ENCODE measurements at regions not wholly inside any gene's neighbourhood (a gene's known extent, or its start where the extent isn't known, plus 50 kb on each side); places are given as distances from the start of the nearest gene placed in this dataset.
A peak's percentile ranks its signal among the peaks of the same experiment; 100 is the strongest.
"Not testable (repeated sequence)": the region's sequence is repeated elsewhere in the genome, so short reads cannot be mapped to it uniquely, and the experiment has no call there.

DNA sequence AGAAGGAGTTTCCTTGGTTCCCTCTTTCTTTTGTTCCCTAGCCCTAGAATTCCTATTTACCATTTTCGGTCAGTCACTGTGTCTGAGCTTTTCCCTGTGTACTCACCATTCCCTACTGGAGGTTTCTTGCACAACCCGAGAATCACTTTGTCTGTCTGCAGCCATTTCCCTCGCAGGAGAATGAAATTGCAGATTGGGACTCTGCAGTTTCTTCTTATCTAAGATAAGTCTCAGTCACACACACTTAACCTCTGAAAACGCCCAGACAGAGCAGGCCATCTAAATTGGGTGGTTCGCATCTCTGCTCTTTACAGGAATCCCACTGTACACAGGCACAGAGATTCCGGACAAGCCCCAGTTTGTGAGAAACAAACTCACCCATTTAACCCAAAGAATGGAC lies 58.6 kb upstream of the CNTNAP2 start:
- no peak for DNase-seq (ENCODE audit: low spot score)

DNA sequence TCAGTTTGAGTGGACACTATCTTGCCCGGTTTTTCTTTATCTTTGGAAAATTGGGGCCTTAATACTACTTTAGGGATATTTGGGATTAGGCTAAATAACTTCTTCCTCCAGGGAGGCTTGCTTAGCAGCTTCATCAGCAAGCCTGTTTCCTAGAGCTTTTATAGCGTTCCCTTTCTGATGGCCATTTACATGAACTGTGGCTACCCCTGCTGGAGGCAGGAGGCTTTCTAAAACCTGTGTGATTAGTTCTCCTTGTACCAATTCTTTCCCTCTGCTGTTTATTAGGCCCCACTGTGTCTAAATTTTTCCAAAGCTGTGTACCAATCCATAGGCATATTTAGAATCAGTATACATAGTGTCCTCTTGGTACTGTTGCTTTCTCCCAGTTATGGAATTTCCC lies 61.7 kb upstream of the CNTNAP2 start:
- DNase-seq (ENCODE audit: low spot score), result no peak

DNA sequence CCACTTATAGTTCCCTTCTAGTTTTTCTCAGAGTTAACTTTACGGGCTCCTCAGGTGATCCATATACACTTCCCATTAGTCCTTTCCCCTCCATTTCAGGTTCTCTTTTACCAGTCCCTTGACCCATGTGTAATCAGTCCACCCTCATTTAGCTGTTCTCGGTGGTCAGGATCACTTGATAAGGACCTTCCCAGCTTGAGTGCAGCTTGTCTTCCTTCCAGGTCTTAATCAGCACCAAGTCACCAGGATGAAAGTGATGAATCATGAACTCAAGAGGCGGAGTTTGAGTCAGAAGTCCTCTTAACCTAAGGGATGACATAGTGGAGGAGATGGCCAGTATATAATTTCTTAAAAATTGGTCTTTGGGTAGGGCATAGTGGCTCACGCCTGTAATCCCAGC lies 63.1 kb upstream of the CNTNAP2 start:
- no peak for DNase-seq (ENCODE audit: low spot score)

DNA sequence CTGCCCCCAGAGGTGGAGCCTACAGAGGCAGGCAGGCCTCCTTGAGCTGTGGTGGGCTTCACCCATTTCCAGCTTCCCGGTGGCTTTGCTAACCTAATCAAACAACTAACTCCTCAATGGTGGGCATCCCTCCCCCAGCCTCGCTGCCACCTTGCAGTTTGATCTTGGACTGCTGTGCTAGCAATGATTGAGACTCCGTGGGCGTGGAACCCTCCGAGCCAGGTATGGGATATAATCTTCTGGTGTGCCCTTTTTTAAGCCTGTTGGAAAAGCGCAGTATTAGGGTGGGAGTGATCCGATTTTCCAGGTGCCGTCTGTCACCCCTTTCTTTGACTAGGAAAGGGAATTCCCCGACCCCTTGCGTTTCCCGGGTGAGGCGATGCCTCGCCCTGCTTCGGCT lies 73.3 kb upstream of the CNTNAP2 start:
- not testable (repeated sequence) for DNase-seq (ENCODE audit: low spot score)

DNA sequence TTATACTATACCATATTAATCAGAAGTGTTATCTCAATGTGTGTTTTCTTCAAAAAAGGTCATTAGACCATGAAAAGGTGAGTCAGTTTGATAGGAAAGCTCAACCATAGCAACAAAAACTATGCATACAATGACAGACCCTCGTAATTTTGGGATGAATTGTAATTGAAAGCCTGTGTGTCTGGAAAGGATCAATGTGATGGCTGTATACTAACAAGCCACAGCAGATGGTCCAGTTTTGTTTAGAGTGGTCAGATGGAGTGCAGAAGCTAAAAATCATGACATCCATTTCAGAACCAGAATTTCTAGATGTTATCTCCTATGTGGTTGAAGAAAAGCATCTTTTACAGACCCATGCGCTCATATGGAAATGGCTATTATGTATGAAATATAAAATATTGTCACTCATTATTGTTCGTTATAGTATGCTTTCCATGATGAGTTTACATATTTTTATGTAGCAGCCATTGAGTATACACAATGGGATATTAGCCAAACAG lies 88.3 kb upstream of the CNTNAP2 start:
- no peak for DNase-seq (ENCODE audit: low spot score)

DNA sequence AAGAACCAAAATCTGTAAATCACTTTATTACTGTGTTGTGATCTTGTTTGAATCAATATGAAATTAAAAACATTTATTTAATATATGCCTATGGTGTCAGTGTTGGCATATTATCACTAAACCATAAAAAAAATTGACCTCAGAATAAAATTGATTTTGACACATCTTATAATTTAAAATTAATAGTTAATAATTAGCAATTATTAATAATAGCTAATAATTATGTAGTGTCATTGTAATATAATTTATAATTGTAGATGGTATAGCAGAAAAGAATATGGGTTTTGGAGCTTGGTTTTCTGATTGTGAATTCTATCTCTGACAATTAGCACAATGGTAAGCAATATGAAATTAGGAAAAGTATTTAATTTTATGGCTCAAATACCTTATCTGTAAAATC lies 89.4 kb upstream of the CNTNAP2 start:
- DNase-seq (ENCODE audit: low spot score), result no peak

DNA sequence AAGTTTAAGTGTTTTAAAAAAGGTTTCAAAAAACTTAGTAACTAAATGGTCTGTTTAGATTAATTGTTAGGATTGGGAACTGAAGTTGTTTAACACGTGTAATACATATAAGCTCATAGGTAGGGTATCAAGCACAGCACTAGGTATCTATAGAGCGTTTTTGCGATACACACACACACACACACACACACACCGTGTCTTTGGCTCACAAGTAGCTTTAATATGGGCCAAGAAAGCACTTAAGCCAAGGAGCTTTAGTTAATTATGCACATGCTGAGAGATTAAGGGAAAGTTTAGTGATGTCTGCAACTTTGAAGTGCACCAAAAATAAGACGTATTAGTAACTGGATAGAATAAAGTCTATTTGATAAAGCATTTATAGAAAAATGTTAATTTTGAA lies 93.8 kb upstream of the CNTNAP2 start:
- DNase-seq (ENCODE audit: low spot score), result peak; percentile 25

DNA sequence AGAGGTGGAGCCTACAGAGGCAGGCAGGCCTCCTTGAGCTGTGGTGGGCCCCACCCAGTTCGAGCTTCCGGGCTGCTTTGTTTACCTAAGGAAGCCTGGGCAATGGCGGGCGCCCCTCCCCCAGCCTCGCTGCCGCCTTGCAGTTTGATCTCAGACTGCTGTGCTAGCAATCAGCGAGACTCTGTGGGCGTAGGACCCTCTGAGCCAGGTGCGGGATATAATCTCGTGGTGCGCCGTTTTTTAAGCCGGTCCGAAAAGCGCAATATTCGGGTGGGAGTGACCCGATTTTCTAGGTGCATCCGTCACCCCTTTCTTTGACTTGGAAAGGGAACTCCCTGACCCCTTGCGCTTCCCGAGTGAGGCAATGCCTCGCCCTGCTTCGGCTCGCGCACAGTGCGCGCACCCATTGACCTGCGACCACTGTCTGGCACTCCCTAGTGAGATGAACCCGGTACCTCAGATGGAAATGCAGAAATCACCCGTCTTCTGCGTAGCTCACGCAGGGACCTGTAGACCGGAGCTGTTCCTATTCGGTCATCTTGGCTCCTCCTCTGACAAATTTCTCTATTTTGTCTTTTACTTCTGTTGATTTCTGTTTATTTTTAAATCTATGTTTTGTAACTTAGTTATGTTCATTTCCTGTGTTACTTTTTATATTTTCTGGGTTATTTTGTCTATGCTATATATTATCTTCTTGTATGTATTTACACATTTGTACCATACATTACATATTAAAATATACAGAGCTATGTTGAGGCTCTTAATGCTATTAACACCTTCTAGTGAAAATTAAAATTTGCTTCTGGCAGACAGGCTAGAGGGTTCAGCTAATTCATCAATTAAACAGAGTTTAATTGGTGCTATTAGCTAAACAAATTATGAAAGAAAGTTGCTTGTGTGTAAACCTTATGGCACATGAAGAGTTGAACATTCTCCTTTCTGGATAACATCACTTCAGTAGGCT lies 97.3 kb upstream of the CNTNAP2 start:
- not testable (repeated sequence) for DNase-seq (ENCODE audit: low spot score)

DNA sequence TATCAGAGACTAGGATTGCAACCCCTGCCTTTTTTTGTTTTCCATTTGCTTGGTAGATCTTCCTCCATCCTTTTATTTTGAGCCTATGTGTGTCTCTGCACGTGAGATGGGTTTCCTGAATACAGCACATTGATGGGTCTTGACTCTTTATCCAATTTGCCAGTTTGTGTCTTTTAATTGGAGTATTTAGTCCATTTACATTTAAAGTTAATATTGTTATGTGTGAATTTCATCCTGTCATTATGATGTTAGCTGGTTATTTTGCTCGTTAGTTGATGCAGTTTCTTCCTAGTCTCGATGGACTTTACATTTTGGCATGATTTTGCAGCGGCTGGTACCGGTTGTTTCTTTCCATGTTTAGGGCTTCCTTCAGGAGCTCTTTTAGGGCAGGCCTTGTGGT lies 99.2 kb upstream of the CNTNAP2 start:
- not testable (repeated sequence) for DNase-seq (ENCODE audit: low spot score)

DNA sequence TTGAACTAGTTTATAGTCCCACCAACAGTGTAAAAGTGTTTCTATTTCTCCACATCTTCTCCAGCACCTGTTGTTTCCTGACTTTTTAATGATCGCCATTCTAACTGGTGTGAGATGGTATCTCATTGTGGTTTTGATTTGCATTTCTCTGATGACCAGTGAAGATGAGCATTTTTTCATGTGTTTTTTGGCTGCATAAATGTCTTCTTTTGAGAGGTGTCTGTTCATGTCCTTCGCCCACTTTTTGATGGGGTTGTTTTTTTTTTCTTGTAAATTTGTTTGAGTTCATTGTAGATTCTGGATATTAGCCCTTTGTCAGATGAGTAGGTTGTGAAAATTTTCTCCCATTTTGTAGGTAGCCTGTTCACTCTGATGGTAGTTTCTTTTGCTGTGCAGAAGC lies 102.4 kb upstream of the CNTNAP2 start:
- DNase-seq (ENCODE audit: low spot score), result not testable (repeated sequence)

DNA sequence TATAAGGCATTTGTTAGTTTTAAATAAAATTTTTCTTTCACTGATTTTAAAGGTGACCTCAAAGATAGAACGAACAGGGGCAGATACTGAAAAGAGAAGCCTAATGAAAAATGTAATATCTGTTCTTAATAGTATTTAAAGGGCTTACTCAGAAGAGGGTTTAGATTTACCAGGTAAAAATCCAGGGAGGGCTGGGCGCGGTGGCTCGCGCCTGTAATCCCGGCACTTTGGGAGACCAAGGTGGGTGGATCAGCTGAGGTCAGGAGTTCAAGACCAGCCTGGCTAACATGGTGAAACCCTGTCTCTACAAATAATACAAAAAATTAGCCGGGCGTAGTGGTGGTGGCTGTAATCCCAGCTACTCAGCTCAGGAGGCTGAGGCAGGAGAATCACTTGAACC lies 108.3 kb upstream of the CNTNAP2 start:
- no peak for DNase-seq (ENCODE audit: low spot score)

DNA sequence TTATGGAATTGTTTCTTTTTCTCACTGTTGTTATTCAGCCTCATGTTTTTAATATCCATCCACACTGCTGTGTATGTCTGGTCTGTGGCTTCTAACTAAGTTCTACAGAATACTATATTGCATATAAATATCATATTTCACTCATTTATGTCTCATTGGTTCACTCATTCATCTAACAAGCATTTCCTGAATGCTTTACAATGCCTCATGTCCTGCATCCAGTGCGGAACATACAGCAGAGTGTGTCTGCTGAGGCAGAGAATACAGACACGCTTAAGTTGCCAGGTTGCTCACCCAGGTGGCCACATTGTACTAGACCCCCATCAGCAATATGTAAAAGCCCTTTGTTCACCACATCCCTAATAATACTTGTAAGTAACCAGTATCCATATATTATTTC lies 111.8 kb upstream of the CNTNAP2 start:
- no peak for DNase-seq (ENCODE audit: low spot score)

DNA sequence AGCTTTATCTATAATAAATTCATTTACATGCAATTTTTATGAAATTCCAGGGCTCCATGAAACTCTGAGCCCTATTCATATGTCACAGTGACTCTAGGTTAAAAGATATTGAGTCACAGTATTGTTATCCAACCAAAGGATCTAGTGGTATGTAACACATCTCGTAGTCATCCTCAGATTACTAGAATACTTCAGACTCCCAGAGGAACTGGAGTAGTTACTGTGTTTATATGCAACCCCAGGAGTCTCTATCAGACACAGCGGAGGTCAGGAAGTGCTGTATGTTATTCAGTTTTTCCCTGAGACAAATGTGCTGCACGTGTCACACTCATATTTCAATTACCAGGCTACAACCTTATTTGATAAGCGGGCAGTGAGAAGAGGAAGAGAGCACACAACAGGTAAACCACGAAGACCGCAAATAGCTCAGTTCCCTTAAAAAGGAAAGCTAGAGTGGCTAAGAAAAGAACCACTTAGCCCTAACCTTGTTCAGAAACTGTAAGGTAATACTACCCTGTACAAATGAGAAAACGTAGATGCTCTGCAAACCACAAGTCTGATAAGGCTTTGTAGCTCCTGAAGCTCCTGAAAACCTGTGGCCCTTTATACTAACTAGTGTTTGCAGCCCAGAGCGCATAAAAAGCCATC lies 114.0 kb upstream of the CNTNAP2 start:
- no peak for DNase-seq (ENCODE audit: low spot score)

DNA sequence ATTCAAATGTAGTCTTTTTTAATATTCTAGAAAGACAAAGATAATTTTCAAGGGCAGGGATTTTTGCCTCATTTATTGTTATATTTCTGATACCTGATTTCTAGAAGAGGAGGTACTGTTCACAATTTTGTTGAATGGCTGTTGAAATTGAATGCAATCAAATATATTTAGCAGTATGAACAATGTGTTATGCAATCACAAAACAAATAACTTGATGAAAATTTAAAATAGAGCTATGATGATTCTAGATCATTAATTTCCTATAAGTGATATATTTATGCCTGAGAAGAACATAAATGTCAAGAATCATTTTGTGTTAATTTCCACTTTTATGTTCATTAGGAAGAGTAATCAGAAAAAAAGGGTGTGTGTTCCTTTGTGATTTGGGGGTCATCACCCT lies 114.6 kb upstream of the CNTNAP2 start:
- DNase-seq (ENCODE audit: low spot score), result no peak

DNA sequence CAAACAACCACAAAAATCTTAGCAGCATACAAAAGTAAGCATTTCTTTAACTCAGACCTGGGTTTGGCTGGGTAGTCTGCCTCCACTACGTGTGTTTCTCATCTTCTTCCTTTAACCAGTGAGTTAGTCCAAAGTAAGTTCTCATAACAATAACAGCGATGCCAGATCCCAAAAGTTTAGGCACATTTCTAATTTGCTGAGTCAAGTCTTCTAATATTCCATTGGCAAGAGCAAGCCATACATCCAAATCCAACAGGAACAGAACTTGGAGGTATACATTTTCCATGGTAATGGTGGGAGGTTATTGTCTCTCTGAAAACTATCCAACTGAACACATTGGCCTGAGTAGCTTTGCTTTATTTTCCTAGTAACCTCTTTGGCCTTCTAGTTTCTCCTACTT lies 115.7 kb upstream of the CNTNAP2 start:
- DNase-seq (ENCODE audit: low spot score), result no peak

DNA sequence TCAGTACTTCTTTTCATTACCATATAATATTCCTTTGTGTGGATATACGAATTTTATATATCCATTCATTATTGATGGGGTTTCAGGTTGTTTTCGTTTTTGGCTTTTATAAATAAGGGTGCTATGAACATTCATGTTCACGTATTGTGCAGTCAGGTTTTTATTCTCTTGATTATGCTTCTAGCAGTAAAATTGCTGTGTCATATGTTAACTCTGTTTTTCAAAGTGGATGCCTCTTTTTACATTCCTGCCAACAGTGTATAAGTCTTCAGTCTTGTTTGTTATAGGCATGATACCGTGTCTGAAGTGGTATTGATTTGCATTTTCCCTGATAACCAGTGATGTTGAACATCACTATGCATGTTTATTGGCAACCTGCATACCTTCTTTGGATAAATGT lies 127.1 kb upstream of the CNTNAP2 start:
- DNase-seq (ENCODE audit: low spot score), result no peak

DNA sequence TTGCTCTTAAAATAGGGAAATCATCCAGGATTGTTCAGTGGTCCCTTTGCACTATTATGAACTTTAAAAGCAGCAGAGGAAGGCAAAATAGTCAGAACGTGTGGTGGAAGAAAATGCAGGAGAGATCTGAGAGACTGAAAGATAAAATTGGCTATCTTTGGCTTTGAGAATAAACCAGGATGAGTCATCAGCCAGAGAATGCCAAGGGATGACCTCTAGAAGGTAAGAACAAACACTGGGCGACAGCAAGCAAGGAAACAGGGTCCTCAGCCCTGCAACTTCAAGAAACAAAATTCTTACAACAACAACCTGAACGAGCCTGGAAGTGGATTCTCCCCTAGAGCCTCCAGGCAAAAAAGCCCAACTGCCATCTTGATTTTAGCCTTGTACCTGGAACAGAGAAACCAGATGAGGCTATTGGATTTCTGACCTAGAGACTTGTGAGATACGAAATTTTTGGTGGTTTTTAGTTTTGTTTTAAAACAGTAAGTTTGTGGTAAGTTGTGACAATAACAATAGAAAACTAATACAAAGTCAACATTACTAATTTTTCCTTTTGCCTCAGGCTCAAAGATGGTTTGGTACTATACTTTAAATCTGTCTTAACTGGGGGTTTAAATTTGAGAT lies 130.2 kb upstream of the CNTNAP2 start:
- DNase-seq (ENCODE audit: low spot score), result no peak

DNA sequence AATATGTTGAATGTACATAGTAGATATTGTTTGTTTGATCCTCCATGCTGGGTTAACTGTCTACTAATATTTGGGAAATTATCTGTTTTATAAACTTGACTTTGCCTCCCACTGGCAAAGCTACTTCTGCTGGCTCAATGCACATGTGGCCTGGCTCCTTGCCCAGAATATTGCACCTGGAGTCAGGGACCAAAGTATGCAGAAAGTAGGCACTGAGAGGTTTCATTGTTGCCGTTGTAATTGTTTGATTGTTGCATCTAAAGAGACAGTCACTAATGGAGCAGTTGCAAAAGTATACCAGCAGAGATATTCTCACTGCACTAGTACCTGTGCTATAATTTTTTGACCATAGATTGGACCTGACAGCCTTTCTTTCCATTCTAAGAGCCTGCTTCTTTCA lies 137.8 kb upstream of the CNTNAP2 start:
- no peak for DNase-seq (ENCODE audit: low spot score)

DNA sequence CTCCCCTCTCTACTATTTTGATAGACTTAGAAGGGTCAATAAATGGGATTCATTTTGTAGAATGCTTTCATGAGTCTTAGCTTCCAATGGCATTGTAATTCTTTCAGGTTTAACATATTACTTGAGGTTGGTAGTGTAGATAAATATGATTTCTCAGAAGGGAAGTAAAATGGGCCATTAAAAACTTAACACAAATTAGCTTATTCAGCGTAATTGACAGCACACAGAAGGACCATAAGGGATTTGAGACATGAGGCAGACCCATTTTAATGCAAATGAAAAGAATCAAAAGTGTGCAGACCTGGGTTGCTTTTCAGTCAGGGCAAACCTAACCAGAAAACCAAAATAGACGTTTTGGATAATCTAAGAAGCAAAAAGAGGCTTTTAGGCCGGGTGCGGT lies 156.6 kb upstream of the CNTNAP2 start:
- DNase-seq (ENCODE audit: low spot score), result no peak

DNA sequence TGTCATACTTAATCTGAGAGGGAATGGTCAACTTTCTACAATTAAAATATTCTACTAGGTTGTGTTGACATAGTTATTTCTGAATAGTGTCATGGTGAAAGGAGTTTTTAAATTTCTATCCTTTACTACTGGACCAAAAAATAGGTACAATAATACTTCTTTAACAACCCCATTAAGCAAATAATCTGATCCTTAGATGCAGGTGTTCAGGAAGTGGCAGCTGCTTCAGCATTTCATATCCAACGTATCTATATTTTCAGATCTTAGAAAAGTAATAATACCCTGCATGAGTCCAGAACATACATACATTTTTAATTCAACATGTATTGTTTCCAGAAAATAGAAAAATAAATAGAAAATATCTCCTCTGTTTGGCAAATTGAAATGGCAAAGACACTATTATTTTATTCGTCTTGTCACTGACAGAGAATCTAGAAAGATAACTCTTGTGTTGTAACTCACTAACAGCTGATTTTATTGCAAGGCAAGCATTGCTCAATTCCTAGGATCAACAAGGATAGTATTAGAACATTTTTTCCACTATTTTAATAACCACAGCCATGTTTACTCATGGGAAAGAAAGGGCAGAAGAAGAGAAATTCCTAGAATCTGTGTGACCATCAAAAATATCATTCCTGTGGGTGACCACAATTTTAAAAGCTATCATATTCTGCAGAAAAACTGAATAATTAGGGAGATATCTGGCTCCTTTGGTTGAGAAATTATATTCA lies 159.3 kb upstream of the CNTNAP2 start:
- DNase-seq (ENCODE audit: low spot score), result no peak

DNA sequence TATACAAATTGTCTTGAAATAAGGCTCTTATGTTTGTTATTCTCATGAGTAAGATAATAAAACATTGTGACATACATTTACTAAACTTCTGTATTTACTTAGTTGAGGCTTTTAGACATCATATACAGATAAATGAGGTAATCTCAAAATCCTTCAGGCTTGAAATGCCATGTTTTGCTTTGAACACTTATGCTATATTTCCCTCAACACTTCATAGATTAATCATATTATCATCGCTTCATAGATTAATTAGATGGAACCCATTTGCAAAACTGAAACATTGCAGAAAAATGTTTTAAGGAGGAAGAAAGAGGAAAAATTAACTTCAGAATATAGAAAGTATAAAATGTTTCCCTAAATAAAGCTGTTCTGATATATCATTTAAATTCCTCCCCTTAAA lies 165.0 kb upstream of the CNTNAP2 start:
- no peak for DNase-seq (ENCODE audit: low spot score)

DNA sequence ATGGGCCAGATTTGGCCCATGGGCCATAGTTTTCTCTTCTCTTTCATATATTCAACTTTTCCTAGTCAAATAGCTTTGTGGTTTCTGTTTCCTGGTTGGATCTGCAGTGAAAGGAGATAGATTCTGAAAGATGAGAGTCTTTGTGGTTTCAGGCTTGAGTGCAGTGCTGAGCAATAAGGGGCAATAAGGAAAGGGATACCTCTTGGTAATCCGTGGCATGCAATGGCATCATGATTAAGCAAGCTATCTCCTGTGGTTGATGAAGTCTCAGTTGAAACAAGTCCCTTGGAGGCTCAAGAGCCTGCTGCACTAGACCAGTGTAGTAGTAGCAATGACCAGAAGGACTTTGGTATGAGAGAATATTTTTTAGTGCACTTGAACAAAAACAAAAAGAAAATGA lies 187.7 kb upstream of the CNTNAP2 start:
- DNase-seq (ENCODE audit: low spot score), result no peak
